A549 (cell line): ENCODE measurements at regions not wholly inside any gene's neighbourhood (a gene's known extent, or its start where the extent isn't known, plus 50 kb on each side); places are given as distances from the start of the nearest gene placed in this dataset.

ENCODE experiments used
- ATAC-seq, 2 experiments: fragments of 200-7000 bp in 1 of 2; fragments of >200 bp in 1 of 2; cut with Nextera tagmentation in 1 of 2; cut with Tn5 transposase in 1 of 2; 3 replicates each; pipeline versions ENCODE4 v1.8.0 to v1.9.1; 2018 to 2020; ENCODE audit warnings: mild to moderate bottlenecking in 1 of 2, moderate library complexity in 1 of 2
- CTCF ChIA-PET: fragments of 300-600 bp; sonication (Branson Sonifier 250); formaldehyde crosslinking; extraction: SDS; loops from one replicate; lab custom pipeline; 2021; ENCODE audit warnings: antibody characterized with exemption, inconsistent platforms; lab: Yijun Ruan, JAX
- POLR2A ChIA-PET: fragments of 350-600 bp; formaldehyde crosslinking; extraction: SDS; loops from one replicate; lab custom pipeline; 2021; ENCODE audit warnings: antibody characterized with exemption, inconsistent platforms; lab: Yijun Ruan, JAX
- DNase-seq, 2 experiments: peaks; one replicate each; pipeline versions ENCODE4 v3.0.0 to v3.0.0-alpha.2; 2011 to 2016; ENCODE audit warnings: low read depth in 1 of 2, low spot score in 1 of 2
- FAIRE-seq: peaks from 2 replicates; lab custom pipeline; 2011; peaks lifted over from hg19 to GRCh38; lab: Jason Lieb, UNC
- H3K27ac ChIP-seq, 2 experiments: fragments of >200 bp; sonication (Bioruptor Twin); formaldehyde crosslinking; 3 replicates each; pipeline ENCODE4 v1.5.1; 2016 to 2017
- H3K4me1 ChIP-seq: fragments of >200 bp; sonication (Bioruptor Twin); formaldehyde crosslinking; 3 replicates; pipeline ENCODE4 v1.6.1; 2016
- H3K4me2 ChIP-seq: fragments of >200 bp; sonication (Bioruptor Twin); formaldehyde crosslinking; 3 replicates; pipeline ENCODE4 v1.6.1; 2016
- H3K4me3 ChIP-seq: fragments of >200 bp; sonication (Bioruptor Twin); formaldehyde crosslinking; 3 replicates; pipeline ENCODE4 v1.5.1; 2016
- H3K9me3 ChIP-seq: fragments of >200 bp; sonication (Bioruptor Twin); formaldehyde crosslinking; 3 replicates; pipeline ENCODE4 v1.6.1; 2016
- CHD2 ChIP-seq: fragments of 150-350 bp; IDR thresholded peaks from 2 replicates; pipeline ENCODE4 v1.6.1; 2014; ENCODE audit warnings: low read length; ENCODE audit not compliant: partially characterized antibody
- EHF ChIP-seq: fragments of 250-450 bp; sonication (Bioruptor Pico); IDR thresholded peaks from 2 replicates; pipeline ENCODE4 v1.5.0; 2020; ENCODE audit warnings: mild to moderate bottlenecking
- FOXS1 ChIP-seq: fragments of 250-450 bp; sonication (Bioruptor Pico); IDR thresholded peaks from 2 replicates; pipeline ENCODE4 v1.5.0; 2020; ENCODE audit warnings: mild to moderate bottlenecking, moderate library complexity
- HDAC2 ChIP-seq: fragments of 200-600 bp; sonication (generic); IDR thresholded peaks from 2 replicates; pipeline ENCODE4 v1.6.1; 2016
- HMGXB4 ChIP-seq: fragments of 250-450 bp; sonication (Bioruptor Pico); IDR thresholded peaks from 2 replicates; pipeline ENCODE4 v1.5.0; 2021; ENCODE audit warnings: mild to moderate bottlenecking, moderate library complexity, borderline replicate concordance
- HOXB13 ChIP-seq: fragments of 250-450 bp; sonication (Bioruptor Pico); IDR thresholded peaks from 2 replicates; pipeline ENCODE4 v1.5.0; 2020; ENCODE audit warnings: low read depth, mild to moderate bottlenecking, moderate library complexity
- JUN ChIP-seq, 2 experiments: fragments of >200 bp; sonication (Bioruptor Twin); formaldehyde crosslinking; IDR thresholded peaks; 2 replicates in 1 of 2; 3 replicates in 1 of 2; pipeline ENCODE4 v1.6.1; 2016 to 2017
- JUNB ChIP-seq: fragments of >200 bp; sonication (Bioruptor Twin); formaldehyde crosslinking; IDR thresholded peaks from 2 replicates; pipeline ENCODE4 v1.6.1; 2016
- KDM5A ChIP-seq: fragments of 200-600 bp; sonication (generic); IDR thresholded peaks from 2 replicates; pipeline ENCODE4 v1.6.1; 2016; ENCODE audit warnings: antibody characterized with exemption, mild to moderate bottlenecking
- MAFK ChIP-seq: fragments of 450-650 bp; IDR thresholded peaks from 2 replicates; pipeline ENCODE4 v1.6.1; 2014; ENCODE audit not compliant: partially characterized antibody
- NPAS2 ChIP-seq: fragments of 250-450 bp; sonication (Bioruptor Pico); IDR thresholded peaks from 2 replicates; pipeline ENCODE4 v1.8.0; 2022; ENCODE audit warnings: mild to moderate bottlenecking, moderate library complexity, borderline replicate concordance
- POLR2AphosphoS2 ChIP-seq: conservative IDR thresholded peaks from 2 replicates; pipeline ENCODE4 v1.6.1; 2012; ENCODE audit warnings: low read length, improper control_type of control experiment, inconsistent platforms
- RARB ChIP-seq: fragments of 250-450 bp; sonication (Bioruptor Pico); IDR thresholded peaks from 2 replicates; pipeline ENCODE4 v1.8.0; 2021; ENCODE audit warnings: mild to moderate bottlenecking, moderate library complexity
- RCOR1 ChIP-seq: fragments of 150-350 bp; IDR thresholded peaks from 2 replicates; pipeline ENCODE4 v1.6.1; 2014; ENCODE audit warnings: antibody characterized with exemption, low read length, low read depth
- RFX5 ChIP-seq: fragments of 450-650 bp; IDR thresholded peaks from 2 replicates; pipeline ENCODE4 v1.7.1; 2014; ENCODE audit warnings: antibody characterized with exemption, mild to moderate bottlenecking, moderate library complexity
- RNF2 ChIP-seq: fragments of 200-600 bp; sonication (generic); IDR thresholded peaks from 2 replicates; pipeline ENCODE4 v1.6.1; 2016; ENCODE audit warnings: low read depth, mild to moderate bottlenecking, antibody characterized with exemption, moderate library complexity, borderline replicate concordance
- SMC3 ChIP-seq: fragments of >200 bp; sonication (Bioruptor Twin); formaldehyde crosslinking; IDR thresholded peaks from 3 replicates; pipeline ENCODE4 v1.6.1; 2018; ENCODE audit warnings: inconsistent platforms
- ZC3H11A ChIP-seq: fragments of 450-650 bp; IDR thresholded peaks from 2 replicates; pipeline ENCODE4 v1.6.1; 2014; ENCODE audit warnings: antibody characterized with exemption, mild to moderate bottlenecking
- WGBS: methylation state at CpG from one replicate; pipeline ENCODE4 v1.1.6; 2017; ENCODE audit errors: missing lambda C conversion rate; 5-methylcytosine and 5-hydroxymethylcytosine counted together
- TF ChIP-seq, protein P1 (sequence below): fragments of >200 bp; sonication (Bioruptor Twin); formaldehyde crosslinking; IDR thresholded peaks from 3 replicates; pipeline ENCODE4 v1.6.1; 2016
- TF ChIP-seq, protein P2 (sequence below): fragments of >200 bp; sonication (Bioruptor Twin); formaldehyde crosslinking; IDR thresholded peaks from 2 replicates; pipeline ENCODE4 v1.6.1; 2016

- TF ChIP-seq, protein P1, sequence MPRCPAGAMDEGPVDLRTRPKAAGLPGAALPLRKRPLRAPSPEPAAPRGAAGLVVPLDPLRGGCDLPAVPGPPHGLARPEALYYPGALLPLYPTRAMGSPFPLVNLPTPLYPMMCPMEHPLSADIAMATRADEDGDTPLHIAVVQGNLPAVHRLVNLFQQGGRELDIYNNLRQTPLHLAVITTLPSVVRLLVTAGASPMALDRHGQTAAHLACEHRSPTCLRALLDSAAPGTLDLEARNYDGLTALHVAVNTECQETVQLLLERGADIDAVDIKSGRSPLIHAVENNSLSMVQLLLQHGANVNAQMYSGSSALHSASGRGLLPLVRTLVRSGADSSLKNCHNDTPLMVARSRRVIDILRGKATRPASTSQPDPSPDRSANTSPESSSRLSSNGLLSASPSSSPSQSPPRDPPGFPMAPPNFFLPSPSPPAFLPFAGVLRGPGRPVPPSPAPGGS = no peak
- TF ChIP-seq HDAC2 (no peak), KDM5A (no peak), NPAS2 (CRISPR knock-in tag) (no peak), RNF2 (no peak), JUN (IDR thresholded peaks at IDR 0.05) (no peak), POLR2AphosphoS2 (no peak), EHF (CRISPR knock-in tag) (no peak), CHD2 (no peak)
- TF ChIP-seq, protein P2, sequence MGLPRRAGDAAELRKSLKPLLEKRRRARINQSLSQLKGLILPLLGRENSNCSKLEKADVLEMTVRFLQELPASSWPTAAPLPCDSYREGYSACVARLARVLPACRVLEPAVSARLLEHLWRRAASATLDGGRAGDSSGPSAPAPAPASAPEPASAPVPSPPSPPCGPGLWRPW = no peak
These were observed 137.5 kb downstream of the NRN1 start (continued) for GRCh38 chr6:5869261-5869660.

DNA sequence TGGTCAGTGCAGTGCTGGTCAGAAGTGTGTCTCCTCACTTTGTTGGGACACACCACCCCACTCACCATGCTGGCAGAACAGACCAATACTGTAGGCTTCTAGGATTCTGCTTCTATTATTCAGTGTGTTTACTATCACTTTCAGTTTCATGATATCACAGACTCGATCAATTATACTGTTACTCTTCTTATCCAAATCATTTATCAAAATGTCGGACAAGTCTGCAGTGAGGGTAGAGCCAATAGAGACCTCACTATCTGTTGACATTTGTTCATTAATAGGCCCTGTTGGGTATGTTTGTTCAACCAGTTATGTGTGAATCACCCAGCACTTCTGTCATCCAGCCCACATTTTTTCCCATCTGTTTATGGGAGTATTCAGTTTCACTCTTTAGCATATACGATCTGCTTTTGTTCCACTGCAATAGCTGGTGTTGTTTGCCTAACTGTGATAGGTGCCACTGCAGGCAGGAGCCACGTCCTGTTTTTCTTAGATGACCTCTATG is 140.1 kb downstream of the NRN1 start:
- H3K9me3 ChIP-seq = no peaks in the 10 kb centered on the region
- ChIA-PET POLR2A (no interaction called here), CTCF (no interaction called here)
- WGBS = 10% methylated on average over 4 of the region's 4 CpGs
- no peak for FAIRE-seq
- peak in 1 of 2 experiments; percentile 22 for DNase-seq
- H3K27ac ChIP-seq = no peak overlapping the region
- H3K4me1 ChIP-seq = no peaks in the 10 kb centered on the region
- TF ChIP-seq HMGXB4 (CRISPR knock-in tag) (no peak), RARB (no peak), HOXB13 (no peak), JUN (IDR thresholded peaks at IDR 0.05) (no peak), KDM5A (no peak), HDAC2 (no peak), FOXS1 (CRISPR knock-in tag) (no peak), MAFK (no peak), SMC3 (no peak), ZC3H11A (no peak), EHF (CRISPR knock-in tag) (no peak)
- TF ChIP-seq, all 56 proteins: peak for 0
- peak; percentile 50 to 80; a peak in 4 of 6 replicates for ATAC-seq
- H3K4me2 ChIP-seq = peak overlapping the region; percentile 60
- peak overlapping the region; percentile 2; the same call in 2 of the 3 replicates for H3K4me3 ChIP-seq

DNA sequence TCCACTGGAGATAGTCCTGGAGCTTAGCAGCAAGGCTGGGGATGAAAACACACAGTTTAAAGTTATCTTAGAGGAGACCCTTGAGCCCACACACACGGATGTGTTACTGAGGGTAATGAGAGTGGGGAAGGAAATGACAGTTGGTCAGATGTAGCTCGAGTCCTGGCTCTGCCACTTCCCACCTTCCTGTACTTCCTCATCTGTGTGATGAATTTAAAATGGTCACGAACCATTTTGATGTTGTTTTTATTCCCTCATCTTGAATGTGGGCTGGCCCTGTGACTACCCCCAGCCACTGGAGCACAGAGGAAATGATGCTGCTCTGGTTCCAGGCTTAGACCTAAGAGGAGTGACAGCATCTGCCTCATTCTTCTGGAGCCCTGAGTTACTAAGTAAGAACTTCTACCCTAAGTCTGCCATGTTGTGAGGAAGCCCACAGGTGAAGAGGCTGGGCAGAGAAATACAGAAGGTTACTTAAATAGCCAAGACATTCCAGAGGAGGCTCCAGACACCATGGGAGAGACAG is 141.2 kb downstream of the NRN1 start:
- Histone ChIP-seq H3K27ac (no peak overlapping the region), H3K4me3 (no peak overlapping the region), H3K4me2 (no peak overlapping the region), H3K4me1 (no peaks in the 10 kb centered on the region), H3K9me3 (no peaks in the 10 kb centered on the region)
- ChIA-PET POLR2A (no interaction called here), CTCF (no interaction called here)
- no peak for FAIRE-seq
- TF ChIP-seq ZC3H11A (no peak), RFX5 (no peak), RCOR1 (no peak), JUNB (no peak), KDM5A (no peak)
- 22% methylated on average over 3 of the region's 3 CpGs for WGBS
- no peak for DNase-seq
- ATAC-seq = no peak
